PC-3 (cell line): ENCODE measurements at regions not wholly inside any gene's neighbourhood (a gene's known extent, or its start where the extent isn't known, plus 50 kb on each side); places are given as distances from the start of the nearest gene placed in this dataset.

Experiments used
- ATAC-seq: fragments of 200-7000 bp; cut with Tn5 transposase; 2 replicates; pipeline ENCODE4 v1.9.1; 2020; ENCODE audit warnings: mild to moderate bottlenecking, moderate library complexity
- BruUV-seq: library from RNA; stranded (reverse); fragments of 400-500 nt; replicated peaks from 2 replicates; lab custom pipeline; 2021; lab: Mats Ljungman, UMichigan
- CTCF ChIA-PET: fragments of 300-600 bp; sonication (Branson Sonifier 250); formaldehyde crosslinking; loops from one replicate; lab custom pipeline; 2022; ENCODE audit warnings: antibody characterized with exemption; lab: Charles Lee
- POLR2A ChIA-PET: fragments of 300-600 bp; sonication (Branson Sonifier 250); formaldehyde crosslinking; loops from one replicate; lab custom pipeline; 2022; ENCODE audit warnings: antibody characterized with exemption; ENCODE audit not compliant: unreplicated experiment; lab: Charles Lee
- DNase-seq: peaks from one replicate; pipeline ENCODE4 v3.0.0-alpha.2; 2015
- H2AFZ ChIP-seq: fragments of 300-600 bp; sonication (generic); 2 replicates; pipeline ENCODE4 v1.6.0; 2016; ENCODE audit warnings: antibody characterized with exemption, low read length
- H3F3A ChIP-seq: fragments of 300-600 bp; sonication (generic); one replicate; pipeline ENCODE4 v1.6.0; 2017; ENCODE audit warnings: antibody characterized with exemption, low read length, control low read depth, mild to moderate bottlenecking; ENCODE audit not compliant: unreplicated experiment
- H3K27ac ChIP-seq: fragments of 300-600 bp; sonication (generic); 2 replicates; pipeline ENCODE4 v1.5.1; 2016; ENCODE audit warnings: mild to moderate bottlenecking, low read length
- H3K27me3 ChIP-seq: fragments of 300-600 bp; sonication (generic); 2 replicates; pipeline ENCODE4 v1.6.1; 2016; ENCODE audit warnings: low read length, mixed read lengths
- H3K36me3 ChIP-seq: fragments of 300-600 bp; sonication (generic); 2 replicates; pipeline ENCODE4 v1.6.1; 2016; ENCODE audit warnings: low read depth, mixed run types, low read length, mixed read lengths
- H3K4me1 ChIP-seq: fragments of 300-600 bp; sonication (generic); 2 replicates; pipeline ENCODE4 v1.5.1; 2016; ENCODE audit warnings: low read length; ENCODE audit not compliant: insufficient read depth
- H3K4me2 ChIP-seq: fragments of 300-600 bp; sonication (generic); 2 replicates; pipeline ENCODE4 v1.6.0; 2016; ENCODE audit warnings: low read length
- H3K4me3 ChIP-seq: fragments of 300-600 bp; sonication (generic); 2 replicates; pipeline ENCODE4 v1.5.1; 2016; ENCODE audit warnings: mild to moderate bottlenecking, low read length, mixed read lengths
- H3K79me2 ChIP-seq: fragments of 300-600 bp; sonication (generic); 2 replicates; pipeline ENCODE4 v1.6.1; 2017; ENCODE audit warnings: low read length, mixed read lengths
- H3K9ac ChIP-seq: fragments of 300-600 bp; sonication (generic); 2 replicates; pipeline ENCODE4 v1.6.0; 2016; ENCODE audit warnings: mild to moderate bottlenecking, low read length
- H3K9me2 ChIP-seq: fragments of 300-600 bp; sonication (generic); replicated peaks from 2 replicates; pipeline ENCODE4 v1.6.1; 2016; ENCODE audit warnings: mixed run types, low read length, mixed read lengths
- H3K9me3 ChIP-seq: fragments of 300-600 bp; sonication (generic); 2 replicates; pipeline ENCODE4 v1.6.1; 2016; ENCODE audit warnings: low read length, mixed read lengths
- H4K20me1 ChIP-seq: fragments of 300-600 bp; sonication (generic); 2 replicates; pipeline ENCODE4 v1.6.1; 2016; ENCODE audit warnings: low read length, mixed read lengths
- CTCF ChIP-seq: fragments of 300-600 bp; sonication (generic); conservative IDR thresholded peaks from 2 replicates; pipeline ENCODE4 v1.5.1; 2017; ENCODE audit warnings: antibody characterized with exemption, low read depth, mild to moderate bottlenecking, low read length
- EZH2 ChIP-seq: fragments of 300-600 bp; sonication (generic); IDR thresholded peaks from one replicate; pipeline ENCODE4 v1.6.1; 2017; ENCODE audit warnings: antibody characterized with exemption, mild to moderate bottlenecking, low read length; ENCODE audit not compliant: unreplicated experiment
- EZH2phosphoT487 ChIP-seq: fragments of 300-600 bp; sonication (generic); IDR thresholded peaks from 2 replicates; pipeline ENCODE4 v1.6.1; 2018; ENCODE audit warnings: mild to moderate bottlenecking, antibody characterized with exemption, low read length, borderline replicate concordance
- intact Hi-C: fragments of 100-400 bp; cut with micrococcal nuclease; formaldehyde crosslinking; loops from 2 replicates; pipeline ENCODE4 v1.9.0; 2023

GRCh38 chr21:35375115-35375514 is 326.0 kb upstream of the RUNX1 start:
- intact Hi-C loops, result no loop called here
- H3K9me3 ChIP-seq, result no peaks in the 10 kb centered on the region
- H2AFZ ChIP-seq, result no peak overlapping the region
- no peak overlapping the region for H3K9ac ChIP-seq
- CTCF ChIA-PET, result no interaction called here
- TF ChIP-seq EZH2, result no peak
- no peak for TF ChIP-seq CTCF
- no peak for TF ChIP-seq EZH2phosphoT487
- no peaks in the 10 kb centered on the region for H4K20me1 ChIP-seq
- H3K4me2 ChIP-seq, result no peak overlapping the region
- H3K4me3 ChIP-seq, result no peak overlapping the region
- H3F3A ChIP-seq, result no peaks in the 10 kb centered on the region
- H3K27me3 ChIP-seq, result no peaks in the 10 kb centered on the region
- POLR2A ChIA-PET, result no interaction called here
- H3K9me2 ChIP-seq, result no peaks in the 10 kb centered on the region
- H3K36me3 ChIP-seq, result no peaks in the 10 kb centered on the region
- DNase-seq, result peak; percentile 61
- peaks cover 12% of the 10 kb centered on the region for H3K4me1 ChIP-seq
- H3K27ac ChIP-seq, result no peak overlapping the region
- peak; percentile 46 for ATAC-seq
- no peaks in the 10 kb centered on the region for H3K79me2 ChIP-seq
- no TSS peak for BruUV-seq

GRCh38 chr21:35373998-35374397 is 324.9 kb upstream of the RUNX1 start:
- Histone ChIP-seq H3K4me3 (no peak overlapping the region), H3K27ac (no peak overlapping the region), H3K4me2 (no peak overlapping the region), H3F3A (no peaks in the 10 kb centered on the region), H3K36me3 (no peaks in the 10 kb centered on the region), H3K9ac (no peak overlapping the region), H3K9me3 (no peaks in the 10 kb centered on the region), H3K79me2 (no peaks in the 10 kb centered on the region), H4K20me1 (no peaks in the 10 kb centered on the region), H2AFZ (no peak overlapping the region), H3K27me3 (no peaks in the 10 kb centered on the region), H3K9me2 (no peaks in the 10 kb centered on the region), H3K4me1 (peaks cover 13% of the 10 kb centered on the region)
- CTCF ChIA-PET, result no interaction called here
- no peak for ATAC-seq
- no peak for DNase-seq
- TF ChIP-seq EZH2phosphoT487 (no peak), EZH2 (no peak), CTCF (no peak)
- intact Hi-C loops, result no loop called here
- POLR2A ChIA-PET, result no interaction called here
- BruUV-seq, result no TSS peak

- no peaks in the 10 kb centered on the region for H4K20me1 ChIP-seq
- POLR2A ChIA-PET, result no interaction called here
- no peaks in the 10 kb centered on the region for H3K36me3 ChIP-seq
- no peaks in the 10 kb centered on the region for H3K79me2 ChIP-seq
- ATAC-seq (no peak), DNase-seq (no peak)
- H3K27ac ChIP-seq, result no peak overlapping the region
- H3K4me2 ChIP-seq, result no peak overlapping the region
- BruUV-seq, result no TSS peak
- H3K4me3 ChIP-seq, result no peak overlapping the region
- TF ChIP-seq CTCF, result no peak
- no peak for TF ChIP-seq EZH2phosphoT487
- TF ChIP-seq EZH2, result no peak
- peaks cover 29% of the 10 kb centered on the region for H3K4me1 ChIP-seq
- H3K9ac ChIP-seq, result no peak overlapping the region
- H3K9me2 ChIP-seq, result no peaks in the 10 kb centered on the region
- no peaks in the 10 kb centered on the region for H3K27me3 ChIP-seq
- intact Hi-C loops, result no loop called here
- CTCF ChIA-PET, result no interaction called here
- no peaks in the 10 kb centered on the region for H3F3A ChIP-seq
- H3K9me3 ChIP-seq, result no peaks in the 10 kb centered on the region
- H2AFZ ChIP-seq, result no peak overlapping the region
These were observed 323.1 kb upstream of the RUNX1 start for GRCh38 chr21:35372201-35372600.
